NCI-H2081 (cell line): ENCODE measurements at regions not wholly inside any gene's neighbourhood (a gene's known extent, or its start where the extent isn't known, plus 50 kb on each side); places are given as distances from the start of the nearest gene placed in this dataset.
"Not testable (repeated sequence)": the region's sequence is repeated elsewhere in the genome, so short reads cannot be mapped to it uniquely, and the experiment has no call there.

Experiments
- DNase-seq, 2 experiments: peaks; one replicate each; lab custom pipeline; 2025; lab: John Stamatoyannopoulos, UW

DNA sequence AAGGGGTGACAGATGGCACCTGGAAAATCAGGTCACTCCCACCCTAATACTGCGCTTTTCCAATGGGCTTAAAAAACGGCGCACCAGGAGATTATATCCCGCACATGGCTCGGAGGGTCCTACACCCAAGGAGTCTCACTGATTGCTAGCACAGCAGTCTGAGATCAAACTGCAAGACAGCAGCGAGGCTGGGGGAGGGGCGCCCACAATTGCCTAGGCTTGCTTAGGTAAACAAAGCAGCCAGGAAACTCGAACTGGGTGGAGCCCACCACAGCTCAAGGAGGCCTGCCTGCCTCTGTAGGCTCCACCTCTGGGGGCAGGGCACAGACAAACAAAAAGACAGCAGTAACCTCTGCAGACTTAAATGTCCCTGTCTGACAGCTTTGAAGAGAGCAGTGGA, 205.7 kb upstream of the HTR1E start:
- not testable (repeated sequence) for DNase-seq

DNA sequence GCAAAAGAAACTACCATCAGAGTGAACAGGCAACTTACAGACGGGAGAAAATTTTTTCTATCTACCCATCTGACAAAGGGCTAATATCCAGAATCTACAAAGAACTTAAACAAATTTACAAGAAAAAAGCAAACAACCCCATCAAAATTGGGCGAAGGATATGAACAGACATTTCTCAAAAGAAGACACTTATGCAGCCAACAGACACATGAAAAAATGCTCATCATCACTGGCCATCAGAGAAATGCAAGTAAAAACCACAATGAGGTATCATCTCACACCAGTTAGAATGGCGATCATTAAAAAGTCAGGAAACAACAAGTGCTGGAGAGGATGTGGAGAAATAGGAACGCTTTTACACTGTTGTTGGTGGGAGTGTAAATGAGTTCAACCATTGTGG, 206.6 kb upstream of the HTR1E start:
- not testable (repeated sequence) for DNase-seq

DNA sequence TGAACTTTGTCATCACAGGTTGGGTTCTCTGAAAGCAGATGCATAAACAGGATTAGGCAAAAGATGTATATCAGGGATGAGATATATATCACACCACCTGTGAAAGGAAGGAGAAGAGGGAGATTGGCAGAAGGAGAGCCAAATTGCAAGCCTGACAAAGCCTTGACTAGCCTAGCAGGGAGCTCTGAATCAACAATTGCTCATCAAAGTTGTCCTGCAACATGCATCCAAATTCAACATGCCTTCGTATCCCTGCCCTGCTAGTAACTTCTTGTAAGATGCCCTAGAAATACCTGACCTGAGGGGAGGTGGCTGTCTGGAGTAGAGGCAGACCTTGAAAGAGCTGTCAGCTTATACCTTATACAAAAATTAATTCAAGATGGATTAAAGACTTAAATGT, 207.1 kb upstream of the HTR1E start:
- no peak for DNase-seq

DNA sequence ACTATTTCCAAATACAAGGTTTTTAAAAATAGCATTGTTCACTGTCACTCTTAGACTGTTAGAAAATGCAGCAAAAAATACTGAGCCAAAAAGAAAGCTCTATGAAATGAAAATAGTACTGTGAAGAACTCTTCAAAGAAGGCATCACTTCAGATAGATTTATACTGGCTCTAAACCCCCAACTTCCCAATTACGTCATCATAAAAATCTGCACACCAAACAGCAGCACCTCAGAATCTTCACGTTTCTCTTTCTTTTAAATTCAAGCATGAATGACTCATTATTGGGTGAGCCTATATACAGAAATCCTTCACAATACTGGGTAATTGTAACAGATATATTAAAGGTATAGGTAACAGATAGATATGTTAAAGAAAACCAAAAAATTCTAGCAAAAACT, 208.4 kb upstream of the HTR1E start:
- DNase-seq, result no peak

DNA sequence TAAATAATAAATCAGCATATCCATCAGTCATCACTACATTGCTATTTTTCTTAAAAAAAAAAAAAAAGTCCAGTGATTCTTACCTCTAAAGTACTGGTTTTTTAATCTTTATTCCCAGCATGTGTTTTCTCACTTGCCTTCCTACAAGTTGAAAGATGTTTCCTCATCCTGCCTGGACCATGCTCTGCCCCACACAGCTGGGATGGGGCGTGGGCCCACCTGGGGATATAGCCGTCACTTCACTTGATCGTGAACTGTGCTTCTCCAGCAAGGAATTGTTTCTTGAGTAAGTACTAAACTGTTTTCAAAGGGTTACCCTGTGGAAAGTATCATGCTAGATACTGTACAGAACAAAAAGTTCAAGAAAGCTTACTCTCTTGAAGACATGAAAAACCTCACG, 212.6 kb upstream of the HTR1E start:
- DNase-seq, result no peak

DNA sequence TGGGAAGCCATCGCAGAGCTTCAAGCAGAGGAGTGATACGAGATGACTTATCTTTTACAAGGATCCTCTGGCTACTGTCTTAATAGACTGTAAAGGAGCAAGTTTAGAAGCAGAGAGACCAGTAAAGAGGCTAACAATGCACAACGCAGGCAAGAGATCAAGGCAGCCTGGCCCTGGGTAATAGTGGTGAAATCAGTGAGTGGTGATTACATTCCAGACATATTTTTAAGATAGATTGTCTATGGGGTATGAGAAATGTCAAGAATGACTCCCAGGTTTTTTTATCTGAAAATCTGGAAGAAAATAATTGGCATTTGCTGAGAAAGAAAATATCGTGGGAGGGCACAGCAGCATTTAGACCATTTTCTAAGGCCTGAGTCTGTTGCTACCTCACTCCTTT, 213.6 kb upstream of the HTR1E start:
- DNase-seq, result no peak

DNA sequence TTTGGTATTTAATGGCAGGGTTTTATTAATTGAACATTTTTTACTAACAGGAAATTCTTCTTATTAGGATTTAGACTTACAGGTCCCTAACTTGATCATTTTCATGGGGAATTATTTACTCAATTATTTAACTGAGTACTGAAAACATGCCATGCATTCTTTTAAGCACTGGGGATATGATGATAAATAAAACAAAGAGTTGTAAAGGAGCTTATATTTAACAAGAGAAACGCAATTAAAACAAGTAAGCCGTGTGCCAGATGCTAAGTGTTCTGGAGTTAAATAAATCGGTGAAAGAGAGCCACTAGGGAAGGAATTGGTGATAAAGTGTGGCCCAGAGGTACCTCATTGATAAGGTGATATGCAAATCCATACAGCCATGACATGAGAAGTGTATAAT, 214.2 kb upstream of the HTR1E start:
- no peak for DNase-seq

DNA sequence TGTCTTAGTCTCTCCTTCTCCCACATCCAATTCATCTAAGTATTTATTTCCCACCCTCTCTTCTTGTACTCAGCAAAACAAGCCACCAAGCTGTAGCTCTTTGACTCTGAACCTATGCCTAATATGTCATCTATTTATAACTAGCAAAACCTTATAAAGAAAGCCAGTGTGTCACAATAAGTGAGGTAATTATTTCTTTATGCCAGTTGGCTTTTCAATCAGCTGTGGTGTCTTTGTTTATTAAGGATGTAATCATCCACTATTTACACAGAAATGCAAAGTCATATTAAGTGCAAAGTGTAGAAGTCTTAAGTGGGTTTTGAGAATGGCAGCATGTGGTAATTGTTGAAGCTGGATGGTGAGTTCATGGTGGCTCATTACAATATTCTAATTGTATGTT, 215.2 kb upstream of the HTR1E start:
- no peak for DNase-seq

DNA sequence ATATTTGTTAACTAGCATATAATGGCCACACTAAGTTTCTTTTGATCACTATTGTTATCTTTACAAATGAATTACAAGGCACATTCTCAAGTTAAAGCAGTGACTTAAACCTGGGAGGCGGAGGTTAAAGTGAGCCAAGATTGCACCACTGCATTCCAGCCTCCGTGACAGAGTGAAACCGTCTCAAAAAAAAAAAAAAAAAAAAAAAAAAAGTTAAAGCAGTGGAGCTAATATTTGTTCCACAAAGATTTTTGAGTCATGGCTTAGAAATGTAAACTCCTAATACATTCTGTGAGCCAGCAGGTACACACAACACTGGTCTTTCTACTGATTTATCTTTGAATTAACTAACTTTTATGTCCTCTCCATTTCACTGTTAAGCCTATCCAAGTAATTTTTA, 221.7 kb upstream of the HTR1E start:
- DNase-seq, result no peak

DNA sequence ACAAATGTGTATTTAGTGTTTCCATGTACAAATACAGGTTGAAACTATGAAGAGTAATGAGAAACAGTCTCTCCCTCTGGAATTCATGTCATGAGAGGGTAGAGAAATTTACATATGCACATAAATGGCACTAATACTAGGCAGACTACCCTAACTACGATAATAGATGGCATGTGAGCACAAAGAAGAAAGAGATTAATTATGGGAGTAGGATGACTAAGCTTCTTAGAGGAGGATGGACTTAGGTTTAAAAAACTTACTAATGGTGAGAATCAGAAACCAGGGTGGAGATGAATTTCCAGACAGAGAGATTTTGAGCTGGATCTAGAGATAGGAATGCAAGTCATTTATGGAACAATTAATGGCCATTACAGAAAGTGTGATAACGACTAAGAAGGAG, 225.3 kb upstream of the HTR1E start:
- DNase-seq, result no peak

DNA sequence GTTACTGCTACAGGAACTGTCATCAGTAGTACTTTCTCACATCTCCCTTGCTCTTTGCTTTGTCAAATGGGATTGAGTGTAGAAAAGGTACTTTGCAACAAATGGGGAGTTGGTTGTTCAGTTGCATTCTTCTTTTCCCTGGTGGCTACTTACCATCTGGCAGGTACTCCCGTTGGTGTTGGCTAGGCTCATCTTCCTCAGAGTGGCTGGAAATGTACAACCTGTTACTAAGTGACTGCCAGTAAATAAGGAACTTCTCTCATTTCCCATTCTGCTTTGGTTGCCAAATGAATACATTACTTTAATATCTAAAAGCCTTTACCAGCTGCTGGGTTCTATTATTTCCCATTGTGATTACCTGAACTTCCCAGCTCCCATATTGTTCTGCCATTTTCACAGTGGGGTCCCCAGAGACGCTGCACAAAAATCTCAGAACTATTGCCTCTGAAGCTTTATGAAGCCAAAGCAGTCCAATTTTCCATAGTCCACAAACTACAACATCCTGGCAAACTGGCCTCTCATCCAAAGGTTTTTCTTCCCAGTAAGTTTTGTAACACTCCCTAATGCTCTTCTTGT, 229.7 kb upstream of the HTR1E start:
- DNase-seq, result no peak

DNA sequence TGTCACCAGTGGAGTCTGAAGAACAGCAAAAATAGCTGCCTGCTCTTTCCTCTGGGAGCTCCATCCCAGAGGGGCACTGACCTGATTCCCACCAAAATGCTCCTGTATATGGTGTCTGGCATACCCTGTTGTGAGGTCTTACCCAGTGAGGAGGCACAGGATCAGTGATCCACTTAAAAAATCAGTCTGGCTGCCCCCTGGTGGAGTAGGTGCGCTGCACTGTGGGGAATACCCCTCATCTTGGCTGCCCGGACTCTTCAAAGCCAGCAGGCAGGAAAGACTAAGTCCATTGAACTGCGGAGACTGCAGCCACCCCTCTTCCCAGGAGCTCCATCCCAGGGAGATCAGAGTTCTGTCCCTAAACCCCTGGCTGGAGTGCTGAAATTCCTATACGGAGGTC, 230.9 kb upstream of the HTR1E start:
- DNase-seq, result no peak

DNA sequence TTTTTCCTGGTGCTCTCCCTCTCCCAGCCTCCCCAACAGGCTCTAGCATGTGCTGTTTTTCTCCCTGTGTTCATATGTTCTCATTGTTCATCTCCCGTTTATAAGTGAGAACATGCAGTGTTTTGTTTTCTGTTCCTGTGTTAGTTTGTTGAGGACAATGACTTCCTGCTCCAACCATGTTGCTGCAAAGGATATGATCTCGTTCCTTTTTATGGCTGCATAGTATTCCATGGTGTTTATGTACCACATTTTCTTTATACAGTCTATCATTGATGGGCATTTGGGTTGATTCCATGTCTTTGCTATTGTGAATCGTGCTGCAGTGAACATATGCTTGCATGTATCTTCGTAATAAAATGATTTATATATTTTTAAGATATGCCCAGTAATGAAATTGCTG, 236.1 kb upstream of the HTR1E start:
- DNase-seq, result not testable (repeated sequence)

DNA sequence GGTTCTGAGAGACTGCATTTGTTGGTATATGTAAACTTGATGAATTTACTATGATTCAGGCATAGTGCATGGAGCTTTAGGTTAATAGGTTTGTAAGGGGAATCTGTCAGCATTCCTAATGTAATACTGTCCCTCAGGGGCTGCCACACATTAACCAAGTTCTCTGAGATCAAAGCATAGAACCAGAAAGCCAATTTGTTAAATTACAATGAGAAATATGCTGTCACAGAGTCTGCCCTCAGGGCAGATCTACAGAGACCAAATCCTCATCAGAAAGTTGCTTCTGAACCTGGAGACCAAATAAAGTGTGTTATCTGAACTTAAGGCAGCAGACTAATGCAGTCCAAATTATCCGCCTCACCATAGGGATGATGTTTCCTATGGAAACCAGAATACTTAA, 250.8 kb upstream of the HTR1E start:
- DNase-seq, result no peak

DNA sequence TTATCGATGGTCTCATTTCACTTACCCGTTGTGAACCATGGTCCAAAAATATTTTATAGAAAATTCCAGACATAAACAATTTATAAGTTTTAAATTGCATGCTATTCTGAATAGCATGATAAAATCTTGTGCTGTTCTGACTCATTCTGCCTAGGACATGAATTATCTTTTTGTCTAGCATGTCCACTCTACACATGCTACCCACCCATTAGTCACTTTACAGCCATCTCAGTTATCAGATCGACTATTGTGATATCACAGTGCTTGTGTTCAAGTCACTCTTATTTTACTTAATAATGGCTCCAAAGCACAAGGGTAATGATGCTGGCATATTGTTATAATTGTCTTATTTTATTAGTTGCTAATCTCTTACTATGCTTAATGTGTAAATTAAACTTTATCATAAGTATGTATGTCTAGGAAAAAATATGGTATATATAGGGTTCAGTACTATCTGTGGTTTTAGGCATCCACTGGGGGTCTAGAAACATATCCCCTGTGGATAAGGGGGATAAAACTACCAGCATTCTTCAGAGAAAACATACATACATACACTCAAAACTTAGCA, 252.0 kb upstream of the HTR1E start:
- no peak for DNase-seq

DNA sequence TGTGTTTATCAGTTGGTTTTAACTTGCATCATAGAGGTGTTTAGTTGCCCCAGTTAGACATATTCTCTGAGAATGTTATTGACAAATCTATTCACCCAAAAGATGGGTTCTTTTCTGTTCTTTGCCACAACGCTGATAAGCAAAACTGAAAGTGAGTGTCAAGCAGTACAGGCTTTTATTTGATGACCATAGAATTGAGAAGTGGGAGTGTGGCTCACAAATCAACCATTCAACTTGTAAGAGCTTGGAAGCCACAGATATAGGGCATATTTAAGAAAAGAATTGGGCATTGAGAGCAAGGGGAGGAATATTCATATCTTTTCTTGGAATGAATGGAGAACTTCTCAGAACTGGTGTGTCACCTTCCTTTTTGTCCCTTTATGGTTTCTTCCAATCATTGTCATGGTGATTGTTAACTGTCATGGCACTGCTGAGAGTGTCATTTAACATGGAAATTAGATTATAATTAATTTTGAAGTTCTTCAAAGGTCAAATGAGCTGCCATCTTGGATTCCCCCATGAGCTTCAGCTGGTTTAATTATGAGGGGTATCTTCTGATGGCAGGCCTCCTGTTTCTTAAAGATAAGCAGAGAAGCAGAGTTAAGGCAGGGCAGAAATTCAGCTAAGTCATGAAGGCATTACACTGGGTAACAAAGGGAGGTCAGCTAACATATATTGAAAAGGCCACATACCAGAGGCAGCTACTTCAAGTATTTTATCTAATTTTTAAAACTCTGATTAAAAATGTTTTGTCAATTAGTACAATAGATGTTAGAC, 254.0 kb upstream of the HTR1E start:
- DNase-seq, result no peak

DNA sequence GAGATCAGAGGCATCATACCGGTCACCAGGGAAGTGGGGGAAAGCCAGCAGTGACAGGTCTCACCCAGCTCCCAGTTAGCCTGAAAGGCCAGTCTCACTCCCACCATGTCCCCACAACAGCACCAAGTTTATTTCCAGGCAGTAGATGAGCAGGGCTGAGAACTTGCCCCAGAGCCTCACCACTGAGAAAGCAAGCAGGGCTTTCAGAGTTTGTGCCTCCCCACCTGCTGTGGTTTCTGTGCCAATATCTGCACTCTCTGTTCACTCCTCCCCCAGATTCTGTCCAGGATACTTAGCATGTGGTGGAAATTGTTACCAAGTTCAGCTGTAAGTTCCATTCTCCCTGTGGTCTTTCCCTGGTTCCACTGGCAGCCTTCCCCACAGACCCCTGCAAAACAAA, 255.0 kb upstream of the HTR1E start:
- DNase-seq, result no peak

DNA sequence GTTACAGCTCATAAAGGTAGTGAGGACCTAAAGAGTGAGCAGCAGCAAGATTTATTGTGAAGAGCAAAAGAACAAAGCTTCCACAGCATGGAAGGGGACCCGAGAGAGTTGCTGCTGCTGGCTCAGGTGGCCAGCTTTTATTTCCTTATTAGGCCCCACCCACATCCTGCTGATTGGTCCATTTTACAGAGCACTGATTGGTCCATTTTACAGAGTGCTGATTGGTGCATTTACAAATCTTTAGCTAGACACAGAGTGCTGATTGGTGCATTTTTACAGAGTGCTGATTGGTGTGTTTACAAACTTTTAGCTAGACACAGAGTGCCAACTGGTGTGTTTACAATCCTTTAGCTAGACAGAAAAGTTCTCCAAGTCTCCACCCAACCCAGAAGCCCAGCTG, 256.2 kb upstream of the HTR1E start:
- DNase-seq, result not testable (repeated sequence)

DNA sequence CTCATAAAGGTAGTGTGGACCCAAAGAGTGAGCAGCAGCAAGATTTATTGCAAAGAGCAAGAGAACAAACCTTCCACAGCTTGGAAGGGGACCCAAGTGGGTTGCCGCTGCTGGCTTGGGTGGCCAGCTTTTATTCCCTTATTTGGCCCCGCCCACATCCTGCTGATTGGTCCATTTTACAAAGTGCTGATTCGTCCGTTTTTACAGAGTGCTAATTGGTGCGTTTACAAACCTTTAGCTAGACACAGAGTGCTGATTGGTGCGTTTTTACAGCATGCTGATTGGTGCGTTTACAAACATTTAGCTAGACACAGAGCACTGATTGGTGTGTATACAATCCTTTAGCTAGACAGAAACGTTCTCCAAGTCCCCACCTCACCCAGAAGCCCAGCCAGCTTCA, 265.2 kb upstream of the HTR1E start:
- DNase-seq, result not testable (repeated sequence)

DNA sequence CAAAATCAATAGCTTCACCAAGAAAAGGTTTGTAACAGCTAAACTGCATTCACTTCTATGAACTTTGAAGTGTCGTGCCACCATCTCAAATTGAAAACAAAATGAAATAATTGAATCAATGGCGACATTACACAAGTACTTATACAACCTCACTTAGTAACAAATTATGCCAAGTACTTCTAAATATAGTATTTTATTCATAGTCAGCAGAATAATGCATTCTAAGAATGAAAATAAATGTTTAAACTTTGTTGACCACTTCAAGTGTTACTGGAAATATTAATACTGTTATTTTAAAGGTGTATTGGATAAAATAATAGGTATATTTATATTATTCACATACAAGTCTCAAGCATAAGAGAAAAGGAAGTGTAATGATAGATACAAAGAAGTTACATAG, 280.1 kb upstream of the HTR1E start:
- DNase-seq, result no peak

DNA sequence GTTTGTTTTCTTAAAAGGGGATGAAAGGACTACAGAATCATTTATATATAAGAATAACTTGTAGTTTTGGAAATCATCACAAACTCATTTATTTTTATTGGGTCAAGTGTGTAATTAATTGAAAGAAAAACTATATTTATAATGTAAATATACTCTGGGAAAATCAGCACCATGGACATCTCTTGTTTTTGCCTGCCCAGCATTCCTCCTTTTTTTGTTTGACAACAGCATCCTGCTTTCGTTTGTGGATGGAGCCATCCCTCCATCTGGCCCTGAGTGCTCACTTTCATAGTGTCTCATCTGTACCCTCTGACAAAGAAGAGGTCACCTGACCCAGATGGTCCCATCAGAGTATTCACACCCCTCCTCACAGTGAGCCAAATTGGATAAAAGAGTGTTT, 308.2 kb upstream of the HTR1E start:
- no peak for DNase-seq

DNA sequence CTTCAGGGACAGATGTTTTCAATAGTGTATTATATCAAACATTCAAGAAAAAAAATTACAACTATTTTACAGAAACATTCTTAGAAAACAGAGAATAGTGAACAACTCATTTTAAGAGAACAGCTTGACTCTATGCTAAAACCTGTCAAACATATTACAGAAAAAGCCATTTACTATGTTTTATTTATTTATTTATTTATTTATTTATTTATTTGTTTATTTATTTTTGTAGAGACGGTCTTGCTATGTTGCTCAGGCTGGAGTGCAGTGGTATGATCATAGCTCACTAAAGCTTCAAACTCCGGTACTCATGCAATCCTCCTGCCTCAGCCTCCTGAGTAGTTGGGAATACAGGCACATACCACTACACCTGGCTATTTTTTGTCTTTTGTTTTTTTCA, 317.9 kb upstream of the HTR1E start:
- DNase-seq, result no peak

DNA sequence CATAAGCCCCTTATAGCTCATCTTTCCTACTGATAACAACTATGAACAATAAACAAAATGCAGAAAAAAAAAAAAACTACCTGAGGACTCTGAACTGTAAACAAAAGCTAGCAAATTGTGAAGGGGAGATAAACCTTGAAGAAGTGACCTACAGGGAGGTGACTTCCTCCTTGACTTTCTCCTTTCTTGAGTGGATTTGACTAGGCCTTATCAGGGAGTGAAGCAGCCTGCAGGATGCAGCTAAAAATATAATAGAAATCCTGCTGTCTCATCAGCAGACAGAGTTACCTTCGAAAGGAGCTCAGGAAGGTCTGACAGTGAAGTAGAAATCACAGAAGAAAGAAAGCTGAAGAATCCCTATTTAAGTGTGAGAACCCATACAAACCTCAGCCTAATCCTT, 322.0 kb upstream of the HTR1E start:
- DNase-seq, result no peak
